ENCODE measurements at regions not wholly inside any gene's neighbourhood (a gene's known extent, or its start where the extent isn't known, plus 50 kb on each side); places are given as distances from the start of the nearest gene placed in this dataset.

- H3K4me3 Mint-ChIP-seq = no peak overlapping the region
- no peaks in the 10 kb centered on the region for H3K36me3 Mint-ChIP-seq
- no peaks in the 10 kb centered on the region for H3K27me3 Mint-ChIP-seq
- no peak for ATAC-seq
- peaks cover 3% of the 10 kb centered on the region for H3K9me3 Mint-ChIP-seq
- no peaks in the 10 kb centered on the region for H3K4me1 Mint-ChIP-seq
- no peak overlapping the region for H3K27ac Mint-ChIP-seq
Observed at GRCh38 chr4:65190780-65191179, 479.5 kb downstream of the EPHA5 start.

GRCh38 chr4:65175585-65175984 lies 494.7 kb downstream of the EPHA5 start:
- Mint-ChIP-seq H3K9me3 (peaks cover 2% of the 10 kb centered on the region), H3K27ac (no peak overlapping the region), H3K4me1 (no peaks in the 10 kb centered on the region), H3K4me3 (no peak overlapping the region), H3K36me3 (no peaks in the 10 kb centered on the region), H3K27me3 (no peaks in the 10 kb centered on the region)
- no peak for ATAC-seq

- Mint-ChIP-seq H3K4me3 (no peak overlapping the region), H3K27me3 (no peaks in the 10 kb centered on the region), H3K36me3 (no peaks in the 10 kb centered on the region), H3K27ac (no peak overlapping the region), H3K9me3 (no peaks in the 10 kb centered on the region), H3K4me1 (no peaks in the 10 kb centered on the region)
- no peak for ATAC-seq
Observed at GRCh38 chr4:65170768-65171514, 499.3 kb downstream of the EPHA5 start.

DNA sequence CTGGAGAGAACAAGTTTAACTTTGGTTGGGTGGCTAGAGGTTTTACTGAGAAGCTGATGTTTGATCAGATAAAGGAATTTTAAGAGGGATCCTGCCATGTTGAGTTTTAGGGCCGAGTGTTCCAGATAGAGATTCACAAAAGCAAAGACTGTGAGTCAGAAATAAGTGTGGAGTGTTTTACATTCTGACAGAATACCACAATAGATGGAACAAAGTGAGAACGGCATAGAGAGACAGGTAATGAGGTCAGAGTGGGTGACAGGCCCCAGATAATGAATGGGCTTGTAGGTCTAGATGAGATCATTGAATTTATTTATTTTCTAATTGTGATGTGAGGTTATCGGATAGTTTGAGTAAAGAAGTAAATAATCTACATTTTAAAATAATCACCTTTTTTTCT lies 502.6 kb downstream of the EPHA5 start:
- no peak overlapping the region for H3K27ac Mint-ChIP-seq
- H3K27me3 Mint-ChIP-seq = no peaks in the 10 kb centered on the region
- ATAC-seq = no peak
- H3K4me1 Mint-ChIP-seq = no peaks in the 10 kb centered on the region
- no peaks in the 10 kb centered on the region for H3K9me3 Mint-ChIP-seq
- no peak overlapping the region for H3K4me3 Mint-ChIP-seq
- H3K36me3 Mint-ChIP-seq = no peaks in the 10 kb centered on the region

DNA sequence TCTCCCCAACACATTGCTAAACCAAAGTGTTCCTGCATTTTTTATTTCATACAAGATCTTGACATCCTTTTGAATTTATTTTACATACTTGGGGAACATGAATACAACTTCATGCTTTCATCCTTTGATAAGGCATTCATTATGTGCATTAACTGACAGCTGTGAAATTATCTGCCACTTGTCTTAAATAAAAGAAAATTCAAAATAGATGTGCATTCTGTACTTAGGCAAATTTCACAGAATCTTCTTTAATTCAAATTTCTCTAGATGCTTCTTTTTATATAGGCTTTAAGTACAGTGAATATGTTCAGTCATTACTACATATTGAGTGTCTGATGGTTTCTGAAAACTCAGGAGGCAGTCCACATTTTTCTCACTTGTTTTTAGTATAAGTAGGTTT lies 518.1 kb downstream of the EPHA5 start:
- no peak for ATAC-seq

GRCh38 chr4:65139998-65140397 lies 530.3 kb downstream of the EPHA5 start:
- no peak overlapping the region for H3K4me3 Mint-ChIP-seq
- no peaks in the 10 kb centered on the region for H3K36me3 Mint-ChIP-seq
- H3K27me3 Mint-ChIP-seq = no peaks in the 10 kb centered on the region
- no peak for ATAC-seq
- H3K27ac Mint-ChIP-seq = no peak overlapping the region
- no peaks in the 10 kb centered on the region for H3K4me1 Mint-ChIP-seq
- H3K9me3 Mint-ChIP-seq = peaks cover 17% of the 10 kb centered on the region

More for the DNA sequence above, 518.1 kb downstream of the EPHA5 start:
- Mint-ChIP-seq H3K4me3 (no peak overlapping the region), H3K9me3 (peaks cover 3% of the 10 kb centered on the region), H3K27me3 (no peaks in the 10 kb centered on the region), H3K27ac (no peak overlapping the region), H3K36me3 (no peaks in the 10 kb centered on the region), H3K4me1 (no peaks in the 10 kb centered on the region)

GRCh38 chr4:65126200-65126599 lies 544.1 kb downstream of the EPHA5 start:
- H3K36me3 Mint-ChIP-seq = no peaks in the 10 kb centered on the region
- ATAC-seq = no peak
- no peaks in the 10 kb centered on the region for H3K4me1 Mint-ChIP-seq
- H3K4me3 Mint-ChIP-seq = no peak overlapping the region
- H3K27me3 Mint-ChIP-seq = no peaks in the 10 kb centered on the region
- H3K27ac Mint-ChIP-seq = no peak overlapping the region
- peaks cover 2% of the 10 kb centered on the region for H3K9me3 Mint-ChIP-seq

- no peak for ATAC-seq
- H3K36me3 Mint-ChIP-seq = no peaks in the 10 kb centered on the region
- peaks cover 13% of the 10 kb centered on the region for H3K9me3 Mint-ChIP-seq
- H3K27ac Mint-ChIP-seq = no peak overlapping the region
- no peaks in the 10 kb centered on the region for H3K27me3 Mint-ChIP-seq
- no peak overlapping the region for H3K4me3 Mint-ChIP-seq
- H3K4me1 Mint-ChIP-seq = no peaks in the 10 kb centered on the region
Observed at GRCh38 chr4:65120287-65120686, 550.0 kb downstream of the EPHA5 start.

DNA sequence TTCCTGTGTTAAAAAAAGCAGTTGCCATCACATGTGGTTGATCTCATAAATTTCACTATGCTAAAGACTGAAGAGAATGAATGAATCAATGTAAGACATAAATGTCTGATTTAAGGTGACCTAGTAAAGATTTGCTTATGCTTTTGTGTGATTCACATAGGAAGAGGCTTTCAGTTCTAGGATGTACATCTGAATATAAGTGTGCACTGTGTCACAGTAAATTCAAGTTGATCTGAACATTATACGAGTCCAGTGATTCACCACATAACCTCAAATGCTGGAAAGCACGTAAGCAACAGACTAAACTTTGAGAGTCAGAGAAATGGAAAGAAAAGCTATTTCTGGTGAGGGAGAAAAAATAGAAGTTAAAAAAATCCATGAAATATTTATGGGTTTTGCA lies 567.9 kb downstream of the EPHA5 start:
- no peak overlapping the region for H3K4me3 Mint-ChIP-seq

GRCh38 chr4:65096630-65097029 lies 573.7 kb downstream of the EPHA5 start:
- no peak overlapping the region for H3K4me3 Mint-ChIP-seq
- ATAC-seq = no peak
- H3K36me3 Mint-ChIP-seq = no peaks in the 10 kb centered on the region
- no peak overlapping the region for H3K27ac Mint-ChIP-seq
- H3K27me3 Mint-ChIP-seq = no peaks in the 10 kb centered on the region
- peaks cover 2% of the 10 kb centered on the region for H3K9me3 Mint-ChIP-seq
- H3K4me1 Mint-ChIP-seq = no peaks in the 10 kb centered on the region

More for the DNA sequence above, 567.9 kb downstream of the EPHA5 start:
- no peaks in the 10 kb centered on the region for H3K4me1 Mint-ChIP-seq
- no peaks in the 10 kb centered on the region for H3K9me3 Mint-ChIP-seq
- ATAC-seq = no peak
- H3K36me3 Mint-ChIP-seq = no peaks in the 10 kb centered on the region
- no peaks in the 10 kb centered on the region for H3K27me3 Mint-ChIP-seq
- no peak overlapping the region for H3K27ac Mint-ChIP-seq

DNA sequence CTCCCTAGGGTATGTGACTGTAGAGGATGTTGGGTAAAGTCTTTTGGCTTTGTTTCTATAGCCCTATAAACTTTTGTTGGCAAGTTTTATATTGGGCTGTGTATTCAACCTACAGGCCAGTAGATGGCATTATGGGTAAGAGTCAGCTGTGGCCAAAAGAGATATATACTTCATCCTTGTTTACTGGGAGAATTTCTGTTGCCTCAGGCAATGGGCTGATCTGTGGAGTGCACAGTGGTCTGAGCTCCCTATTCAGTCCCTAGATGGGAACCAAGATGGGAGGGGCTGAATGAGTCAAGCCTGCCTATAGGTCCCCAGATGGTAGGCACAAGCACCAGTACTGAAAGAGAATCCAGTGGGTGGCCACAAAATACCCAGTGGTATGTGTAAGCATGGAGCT lies 580.6 kb downstream of the EPHA5 start:
- H3K36me3 Mint-ChIP-seq = no peaks in the 10 kb centered on the region
- H3K4me1 Mint-ChIP-seq = no peaks in the 10 kb centered on the region
- ATAC-seq = no peak
- H3K9me3 Mint-ChIP-seq = peaks cover under 1% of the 10 kb centered on the region
- no peak overlapping the region for H3K4me3 Mint-ChIP-seq
- no peaks in the 10 kb centered on the region for H3K27me3 Mint-ChIP-seq
- H3K27ac Mint-ChIP-seq = no peak overlapping the region

- Mint-ChIP-seq H3K36me3 (no peaks in the 10 kb centered on the region), H3K4me1 (no peaks in the 10 kb centered on the region), H3K27ac (no peak overlapping the region), H3K9me3 (peaks cover 3% of the 10 kb centered on the region), H3K4me3 (no peak overlapping the region), H3K27me3 (no peaks in the 10 kb centered on the region)
- no peak for ATAC-seq
Observed at GRCh38 chr4:65083076-65083475, 587.2 kb downstream of the EPHA5 start.

DNA sequence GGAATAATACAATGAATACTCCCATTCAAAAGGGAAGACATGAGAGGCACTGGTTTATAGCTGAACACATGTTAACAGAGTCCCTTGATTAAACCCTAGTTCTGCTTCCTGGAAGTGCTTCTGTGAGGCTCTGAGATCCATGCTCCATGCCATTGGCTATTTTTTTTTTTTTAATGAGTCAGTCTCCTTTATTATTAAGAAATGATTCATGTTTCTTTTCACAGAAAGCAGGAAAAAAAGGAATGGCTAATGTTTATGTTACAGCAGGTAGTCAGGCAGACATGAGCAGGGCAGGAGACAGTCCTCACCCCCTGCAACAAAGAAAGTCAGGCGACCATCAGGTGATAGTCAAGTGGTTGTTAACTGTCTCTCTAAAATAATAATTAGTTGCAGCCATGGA lies 598.7 kb downstream of the EPHA5 start:
- Mint-ChIP-seq H3K36me3 (no peaks in the 10 kb centered on the region), H3K4me3 (no peak overlapping the region), H3K4me1 (no peaks in the 10 kb centered on the region), H3K9me3 (no peaks in the 10 kb centered on the region), H3K27me3 (no peaks in the 10 kb centered on the region), H3K27ac (no peak overlapping the region)
- no peak for ATAC-seq

- H3K4me3 Mint-ChIP-seq = no peak overlapping the region
- H3K27ac Mint-ChIP-seq = no peak overlapping the region
- peak; percentile 50 for ATAC-seq
- no peaks in the 10 kb centered on the region for H3K9me3 Mint-ChIP-seq
- no peaks in the 10 kb centered on the region for H3K27me3 Mint-ChIP-seq
- no peaks in the 10 kb centered on the region for H3K4me1 Mint-ChIP-seq
- H3K36me3 Mint-ChIP-seq = no peaks in the 10 kb centered on the region
Observed at GRCh38 chr4:65069177-65069576, 601.1 kb downstream of the EPHA5 start.

GRCh38 chr4:65066106-65066505 lies 604.2 kb downstream of the EPHA5 start:
- H3K27me3 Mint-ChIP-seq = no peaks in the 10 kb centered on the region
- H3K27ac Mint-ChIP-seq = no peak overlapping the region
- H3K4me1 Mint-ChIP-seq = no peaks in the 10 kb centered on the region
- H3K36me3 Mint-ChIP-seq = no peaks in the 10 kb centered on the region
- H3K9me3 Mint-ChIP-seq = no peaks in the 10 kb centered on the region
- no peak overlapping the region for H3K4me3 Mint-ChIP-seq
- no peak for ATAC-seq

GRCh38 chr4:65063601-65064000 lies 606.7 kb downstream of the EPHA5 start:
- Mint-ChIP-seq H3K4me1 (no peaks in the 10 kb centered on the region), H3K36me3 (no peaks in the 10 kb centered on the region), H3K27ac (no peak overlapping the region), H3K27me3 (no peaks in the 10 kb centered on the region), H3K4me3 (no peak overlapping the region), H3K9me3 (no peaks in the 10 kb centered on the region)
- ATAC-seq = no peak

Measured in stimulated activated memory B cell treated with anti-CD40 and anti-IgM and Interleukin-4, amounts not matched to agents 10 μg/mL and 1 μg/mL and 100 μg/mL, for 72 hours (primary cell).